ENCODE measurements at regions not wholly inside any gene's neighbourhood (a gene's known extent, or its start where the extent isn't known, plus 50 kb on each side); places are given as distances from the start of the nearest gene placed in this dataset.

DNA sequence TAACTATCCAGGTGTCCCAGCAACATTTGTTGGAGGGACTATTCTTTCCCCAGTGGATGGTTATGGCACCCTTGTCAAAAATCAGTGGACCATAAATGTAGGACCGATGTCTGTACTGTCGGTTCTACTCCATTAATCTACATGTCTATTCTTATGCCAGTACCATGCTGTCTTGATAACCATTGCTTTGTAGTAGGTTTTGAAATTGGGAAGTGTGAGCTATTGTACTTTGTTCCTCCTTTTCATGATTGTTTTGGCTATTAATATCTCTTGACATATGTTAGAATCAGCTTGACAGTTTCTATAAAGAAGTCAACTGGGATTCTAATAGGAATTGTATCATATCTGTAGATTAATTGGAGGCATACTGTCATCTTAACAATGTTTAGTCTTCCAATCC, 112.7 kb downstream of the HNRNPD start:
- TF ChIP-seq, protein P1, sequence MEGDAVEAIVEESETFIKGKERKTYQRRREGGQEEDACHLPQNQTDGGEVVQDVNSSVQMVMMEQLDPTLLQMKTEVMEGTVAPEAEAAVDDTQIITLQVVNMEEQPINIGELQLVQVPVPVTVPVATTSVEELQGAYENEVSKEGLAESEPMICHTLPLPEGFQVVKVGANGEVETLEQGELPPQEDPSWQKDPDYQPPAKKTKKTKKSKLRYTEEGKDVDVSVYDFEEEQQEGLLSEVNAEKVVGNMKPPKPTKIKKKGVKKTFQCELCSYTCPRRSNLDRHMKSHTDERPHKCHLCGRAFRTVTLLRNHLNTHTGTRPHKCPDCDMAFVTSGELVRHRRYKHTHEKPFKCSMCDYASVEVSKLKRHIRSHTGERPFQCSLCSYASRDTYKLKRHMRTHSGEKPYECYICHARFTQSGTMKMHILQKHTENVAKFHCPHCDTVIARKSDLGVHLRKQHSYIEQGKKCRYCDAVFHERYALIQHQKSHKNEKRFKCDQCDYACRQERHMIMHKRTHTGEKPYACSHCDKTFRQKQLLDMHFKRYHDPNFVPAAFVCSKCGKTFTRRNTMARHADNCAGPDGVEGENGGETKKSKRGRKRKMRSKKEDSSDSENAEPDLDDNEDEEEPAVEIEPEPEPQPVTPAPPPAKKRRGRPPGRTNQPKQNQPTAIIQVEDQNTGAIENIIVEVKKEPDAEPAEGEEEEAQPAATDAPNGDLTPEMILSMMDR (IDR thresholded peaks at IDR 0.05; ENCODE audit: extremely low read depth, missing control alignments), result no peak
- DNase-seq (ENCODE audit: low spot score), result no peak

DNA sequence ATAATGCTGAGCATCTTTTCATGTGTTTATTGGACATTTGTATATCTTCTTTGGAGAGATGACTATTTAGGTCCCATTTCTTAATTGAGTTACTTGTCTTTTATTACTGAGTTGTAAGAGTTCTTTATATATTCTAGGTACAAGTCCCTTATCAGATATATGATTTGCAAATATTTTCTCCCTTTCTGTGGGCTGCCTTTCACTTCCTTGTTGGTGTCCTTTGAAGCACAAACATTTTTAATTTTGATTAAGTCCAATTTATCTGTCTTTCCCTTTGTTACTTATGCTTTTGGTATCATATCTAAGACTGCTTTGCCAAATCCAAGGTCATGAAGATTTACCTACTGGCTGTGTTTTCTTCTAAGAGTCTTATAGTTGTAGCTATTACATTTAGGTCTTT, 113.2 kb downstream of the HNRNPD start:
- no peak for DNase-seq (ENCODE audit: low spot score)
- TF ChIP-seq, protein P1 (IDR thresholded peaks at IDR 0.05; ENCODE audit: extremely low read depth, missing control alignments), result no peak

DNA sequence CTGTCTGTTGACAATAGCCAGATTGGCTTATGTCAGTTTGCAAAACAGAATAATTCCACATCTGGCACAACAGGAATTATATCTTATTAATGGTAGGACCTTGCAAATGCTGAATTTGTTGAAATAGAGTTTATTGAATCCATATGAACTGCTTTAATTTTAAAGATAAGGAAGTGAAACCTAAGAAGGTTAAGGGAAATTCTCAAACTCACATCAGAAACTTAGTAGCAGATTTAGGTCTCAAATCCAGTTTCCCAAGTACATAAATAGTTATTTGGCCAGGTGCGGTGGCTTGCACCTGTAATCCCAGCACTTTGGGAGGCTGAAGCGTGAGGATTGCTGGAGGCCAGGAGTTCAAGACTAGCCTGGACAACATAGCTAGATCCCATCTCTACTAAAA, 117.1 kb downstream of the HNRNPD start:
- no peak for DNase-seq (ENCODE audit: low spot score)
- TF ChIP-seq, protein P1 (IDR thresholded peaks at IDR 0.05; ENCODE audit: extremely low read depth, missing control alignments), result no peak

DNA sequence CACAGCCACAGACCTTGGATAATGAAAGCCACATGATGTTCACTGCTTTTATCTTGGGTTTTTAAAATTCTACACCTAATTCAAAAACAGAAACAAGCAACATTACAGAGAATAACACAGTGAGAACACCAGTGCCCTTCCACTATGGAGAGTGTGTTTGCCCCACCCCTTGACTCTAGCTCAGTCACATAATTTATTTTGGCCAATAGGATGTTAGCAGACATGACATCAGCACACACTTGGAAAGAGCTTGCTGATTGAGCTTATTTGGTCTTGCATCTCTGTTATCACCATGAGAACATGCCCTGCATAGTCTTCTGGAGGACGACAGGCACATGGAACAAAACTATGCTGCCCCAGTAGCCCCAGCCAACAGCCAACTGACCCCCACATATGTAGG, 118.1 kb downstream of the HNRNPD start:
- DNase-seq (ENCODE audit: low spot score), result no peak
- TF ChIP-seq, protein P1 (IDR thresholded peaks at IDR 0.05; ENCODE audit: extremely low read depth, missing control alignments), result no peak

DNA sequence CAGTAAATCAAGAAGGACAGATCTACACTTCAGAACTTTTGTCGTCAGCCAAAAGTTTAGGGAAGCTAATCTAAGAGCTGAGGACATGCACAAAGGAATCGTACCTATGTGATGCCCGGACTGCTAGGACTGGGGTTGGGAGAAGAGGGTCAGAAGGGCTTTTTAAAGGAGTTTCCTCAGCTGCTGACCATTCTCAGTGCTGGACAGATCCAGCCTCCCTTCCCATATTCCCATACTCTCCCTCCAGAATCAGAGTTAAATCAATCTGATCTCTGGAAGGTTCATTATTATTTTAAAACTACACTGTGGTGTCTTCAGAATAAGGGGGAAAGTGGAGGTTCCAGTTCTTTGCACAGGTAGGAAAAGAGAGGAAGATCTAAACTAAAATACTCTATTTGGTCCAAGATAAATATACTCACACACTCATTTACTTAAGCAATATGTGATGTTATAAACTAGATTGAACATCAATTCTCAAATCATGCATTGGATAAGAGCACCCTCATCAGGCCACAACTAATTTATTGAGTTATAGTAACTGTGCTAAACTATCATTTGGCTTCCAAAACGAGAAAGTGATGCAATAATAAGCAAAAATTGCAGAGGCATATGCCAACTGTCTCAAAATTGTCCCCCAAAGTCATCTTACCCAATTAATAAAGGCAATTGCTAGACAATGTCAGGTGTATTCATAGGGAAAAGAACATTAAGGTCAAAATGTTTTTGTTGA, 124.7 kb downstream of the HNRNPD start:
- DNase-seq (ENCODE audit: low spot score), result no peak

DNA sequence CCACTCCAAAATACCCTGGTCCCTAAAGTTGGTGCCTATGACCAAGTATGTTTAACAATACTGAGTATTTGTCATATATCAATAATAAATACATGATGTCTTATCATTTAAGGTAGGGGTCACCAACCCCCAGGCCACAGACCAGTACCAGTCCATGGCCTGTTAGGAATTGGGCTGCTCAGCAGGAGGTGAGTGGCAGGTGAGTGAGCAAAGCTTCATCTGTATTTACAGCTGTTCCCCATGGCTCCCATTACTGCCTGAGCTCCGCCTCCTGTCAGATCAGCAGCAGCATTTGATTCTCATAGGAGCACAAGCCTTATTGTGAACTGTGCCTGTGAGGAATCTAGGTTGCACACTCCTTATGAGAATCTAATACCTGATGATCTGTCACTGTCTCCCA, 126.2 kb downstream of the HNRNPD start:
- DNase-seq (ENCODE audit: low spot score), result no peak
- TF ChIP-seq, protein P1 (IDR thresholded peaks at IDR 0.05; ENCODE audit: extremely low read depth, missing control alignments), result no peak

More for the DNA sequence above, 124.7 kb downstream of the HNRNPD start:
- TF ChIP-seq, protein P1 (IDR thresholded peaks at IDR 0.05; ENCODE audit: extremely low read depth, missing control alignments), result no peak

DNA sequence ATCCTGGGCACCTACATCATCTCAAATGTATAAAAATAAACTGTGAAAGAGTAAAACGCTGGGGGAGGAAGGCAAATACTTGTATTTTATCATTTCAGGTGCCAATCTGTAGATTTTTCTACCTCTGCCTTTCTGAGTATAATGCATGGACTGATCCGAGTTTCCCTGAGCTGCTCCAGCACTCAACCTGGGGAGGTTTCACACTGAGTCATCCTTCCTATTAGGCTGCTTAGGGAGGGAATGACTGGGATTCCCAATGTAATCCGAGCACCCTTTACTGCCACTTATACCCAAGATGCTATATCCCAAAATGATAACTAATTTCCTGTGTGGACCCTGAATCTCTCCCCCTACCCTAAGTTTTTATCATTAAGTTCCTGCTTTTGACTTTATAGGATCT, 126.6 kb downstream of the HNRNPD start:
- TF ChIP-seq, protein P1 (IDR thresholded peaks at IDR 0.05; ENCODE audit: extremely low read depth, missing control alignments), result no peak
- DNase-seq (ENCODE audit: low spot score), result no peak
